ENCODE measurements at regions not wholly inside any gene's neighbourhood (a gene's known extent, or its start where the extent isn't known, plus 50 kb on each side); places are given as distances from the start of the nearest gene placed in this dataset.

DNA sequence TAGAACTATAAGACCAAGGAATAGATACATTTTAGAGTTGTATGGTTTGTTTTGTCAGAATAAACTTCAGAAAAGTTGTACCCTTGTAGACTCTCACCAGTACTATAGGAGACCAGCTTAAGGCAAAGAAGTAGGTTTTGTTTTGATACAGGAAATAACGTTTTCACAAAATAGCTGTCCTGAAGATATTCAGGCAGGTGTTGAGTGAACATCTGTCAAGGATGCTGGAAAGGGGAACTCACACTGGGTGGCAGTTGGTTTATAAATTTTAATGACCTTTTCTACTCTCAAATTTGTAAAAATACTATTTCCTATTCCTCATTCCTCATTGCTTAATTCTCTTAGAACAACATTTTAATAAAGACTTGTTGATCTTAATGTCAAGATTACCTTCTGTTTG, 174.0 kb upstream of the MAN1A1 start:
- FAIRE-seq (no peak), DNase-seq (ENCODE audit: low read depth, low spot score) (no peak)
- H3K27ac ChIP-seq (ENCODE audit: control insufficient read depth, insufficient read depth, low read length) = no peak overlapping the region
- H4K20me1 ChIP-seq (ENCODE audit: control insufficient read depth, extremely low read depth, insufficient read depth, low read length) = no peaks in the 10 kb centered on the region
- H3K27me3 ChIP-seq (ENCODE audit: control insufficient read depth, extremely low read depth, insufficient read depth, low read length) = no peaks in the 10 kb centered on the region
- H3K4me3 ChIP-seq (ENCODE audit: control insufficient read depth in 2 of 3, extremely low read depth in 1 of 3, insufficient read depth in 2 of 3, low read depth in 1 of 3, low read length in 3 of 3) = no peak overlapping the region
- no peak overlapping the region for H2AFZ ChIP-seq (ENCODE audit: control insufficient read depth, low read length)
- no peaks in the 10 kb centered on the region for H3K36me3 ChIP-seq (ENCODE audit: control insufficient read depth in 2 of 2, extremely low read depth in 1 of 2, insufficient read depth in 2 of 2, low read length in 2 of 2)
- dilution Hi-C loops (cut with MboI; ENCODE audit: extremely low pct_ligation_motif_present, low sequenced_read_pairs) = no loop called here
- H3K9me3 ChIP-seq (ENCODE audit: control insufficient read depth, low read depth, low read length) = no peaks in the 10 kb centered on the region
- H3K9me1 ChIP-seq (ENCODE audit: control insufficient read depth, extremely low read depth, insufficient read depth, low read length) = no peaks in the 10 kb centered on the region
- H3K4me1 ChIP-seq (ENCODE audit: control insufficient read depth, extremely low read depth, insufficient read depth, low read length) = no peaks in the 10 kb centered on the region
- H3K4me2 ChIP-seq (ENCODE audit: control insufficient read depth, extremely low read depth, insufficient read depth, low read depth, low read length) = no peak overlapping the region
- no peaks in the 10 kb centered on the region for H3K79me2 ChIP-seq (ENCODE audit: control insufficient read depth, insufficient read depth, low read length)
- no peak overlapping the region for H3K9ac ChIP-seq (ENCODE audit: control insufficient read depth, extremely low read depth, insufficient read depth, low read length)
- TF ChIP-seq, protein P1, sequence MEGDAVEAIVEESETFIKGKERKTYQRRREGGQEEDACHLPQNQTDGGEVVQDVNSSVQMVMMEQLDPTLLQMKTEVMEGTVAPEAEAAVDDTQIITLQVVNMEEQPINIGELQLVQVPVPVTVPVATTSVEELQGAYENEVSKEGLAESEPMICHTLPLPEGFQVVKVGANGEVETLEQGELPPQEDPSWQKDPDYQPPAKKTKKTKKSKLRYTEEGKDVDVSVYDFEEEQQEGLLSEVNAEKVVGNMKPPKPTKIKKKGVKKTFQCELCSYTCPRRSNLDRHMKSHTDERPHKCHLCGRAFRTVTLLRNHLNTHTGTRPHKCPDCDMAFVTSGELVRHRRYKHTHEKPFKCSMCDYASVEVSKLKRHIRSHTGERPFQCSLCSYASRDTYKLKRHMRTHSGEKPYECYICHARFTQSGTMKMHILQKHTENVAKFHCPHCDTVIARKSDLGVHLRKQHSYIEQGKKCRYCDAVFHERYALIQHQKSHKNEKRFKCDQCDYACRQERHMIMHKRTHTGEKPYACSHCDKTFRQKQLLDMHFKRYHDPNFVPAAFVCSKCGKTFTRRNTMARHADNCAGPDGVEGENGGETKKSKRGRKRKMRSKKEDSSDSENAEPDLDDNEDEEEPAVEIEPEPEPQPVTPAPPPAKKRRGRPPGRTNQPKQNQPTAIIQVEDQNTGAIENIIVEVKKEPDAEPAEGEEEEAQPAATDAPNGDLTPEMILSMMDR (optimal IDR thresholded peaks at IDR 0.05 in 1 of 3, IDR thresholded peaks at IDR 0.05 in 1 of 3, conservative IDR thresholded peaks at IDR 0.05 in 1 of 3; ENCODE audit: extremely low read depth in 1 of 3, insufficient read depth in 2 of 3, low read length in 3 of 3) = no peak
- TF ChIP-seq EZH2 (IDR thresholded peaks at IDR 0.05; ENCODE audit: low read length) = no peak

DNA sequence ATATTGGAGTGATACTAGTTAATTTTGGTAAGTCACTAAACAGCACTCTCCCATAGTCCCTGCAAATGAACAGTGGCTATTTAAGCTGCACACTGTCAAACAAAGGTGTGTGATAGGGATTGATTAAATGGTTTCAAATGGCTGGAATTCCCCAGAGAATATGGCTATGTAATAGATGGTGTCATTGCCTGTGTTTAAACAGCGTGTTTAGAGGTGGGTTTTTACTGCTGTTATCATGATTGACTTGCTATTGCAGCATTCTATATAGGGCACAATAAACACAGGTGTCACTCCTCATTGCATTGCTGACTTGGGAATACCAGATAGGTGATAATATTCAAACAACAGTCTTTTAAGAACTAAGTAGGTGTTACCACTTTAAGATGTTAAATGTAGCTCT, 171.7 kb upstream of the MAN1A1 start:
- no peak overlapping the region for H3K9ac ChIP-seq (ENCODE audit: control insufficient read depth, extremely low read depth, insufficient read depth, low read length)
- no peaks in the 10 kb centered on the region for H3K9me1 ChIP-seq (ENCODE audit: control insufficient read depth, extremely low read depth, insufficient read depth, low read length)
- TF ChIP-seq, protein P1 (optimal IDR thresholded peaks at IDR 0.05 in 1 of 3, IDR thresholded peaks at IDR 0.05 in 1 of 3, conservative IDR thresholded peaks at IDR 0.05 in 1 of 3; ENCODE audit: extremely low read depth in 1 of 3, insufficient read depth in 2 of 3, low read length in 3 of 3) = no peak
- no peak for TF ChIP-seq EZH2 (IDR thresholded peaks at IDR 0.05; ENCODE audit: low read length)
- H2AFZ ChIP-seq (ENCODE audit: control insufficient read depth, low read length) = no peak overlapping the region
- H3K36me3 ChIP-seq (ENCODE audit: control insufficient read depth in 2 of 2, extremely low read depth in 1 of 2, insufficient read depth in 2 of 2, low read length in 2 of 2) = no peaks in the 10 kb centered on the region
- H3K27me3 ChIP-seq (ENCODE audit: control insufficient read depth, extremely low read depth, insufficient read depth, low read length) = no peaks in the 10 kb centered on the region
- DNase-seq (ENCODE audit: low read depth, low spot score) = no peak
- H3K4me3 ChIP-seq (ENCODE audit: control insufficient read depth in 2 of 3, extremely low read depth in 1 of 3, insufficient read depth in 2 of 3, low read depth in 1 of 3, low read length in 3 of 3) = no peak overlapping the region
- no peaks in the 10 kb centered on the region for H3K4me1 ChIP-seq (ENCODE audit: control insufficient read depth, extremely low read depth, insufficient read depth, low read length)
- dilution Hi-C loops (cut with MboI; ENCODE audit: extremely low pct_ligation_motif_present, low sequenced_read_pairs) = no loop called here
- H3K27ac ChIP-seq (ENCODE audit: control insufficient read depth, insufficient read depth, low read length) = no peak overlapping the region
- H3K4me2 ChIP-seq (ENCODE audit: control insufficient read depth, extremely low read depth, insufficient read depth, low read depth, low read length) = no peak overlapping the region
- no peaks in the 10 kb centered on the region for H3K79me2 ChIP-seq (ENCODE audit: control insufficient read depth, insufficient read depth, low read length)
- FAIRE-seq = no peak
- no peaks in the 10 kb centered on the region for H4K20me1 ChIP-seq (ENCODE audit: control insufficient read depth, extremely low read depth, insufficient read depth, low read length)
- no peaks in the 10 kb centered on the region for H3K9me3 ChIP-seq (ENCODE audit: control insufficient read depth, low read depth, low read length)

All from keratinocyte (primary cell).